GM21619 (cell line): ENCODE measurements at regions not wholly inside any gene's neighbourhood (a gene's known extent, or its start where the extent isn't known, plus 50 kb on each side); places are given as distances from the start of the nearest gene placed in this dataset.
"Not testable (repeated sequence)": the region's sequence is repeated elsewhere in the genome, so short reads cannot be mapped to it uniquely, and the experiment has no call there.

ENCODE experiments used
- ATAC-seq: cut with Tn5 transposase; IDR thresholded peaks from one replicate; pipeline ENCODE4 v1.9.1; 2021; ENCODE audit not compliant: unreplicated experiment

DNA sequence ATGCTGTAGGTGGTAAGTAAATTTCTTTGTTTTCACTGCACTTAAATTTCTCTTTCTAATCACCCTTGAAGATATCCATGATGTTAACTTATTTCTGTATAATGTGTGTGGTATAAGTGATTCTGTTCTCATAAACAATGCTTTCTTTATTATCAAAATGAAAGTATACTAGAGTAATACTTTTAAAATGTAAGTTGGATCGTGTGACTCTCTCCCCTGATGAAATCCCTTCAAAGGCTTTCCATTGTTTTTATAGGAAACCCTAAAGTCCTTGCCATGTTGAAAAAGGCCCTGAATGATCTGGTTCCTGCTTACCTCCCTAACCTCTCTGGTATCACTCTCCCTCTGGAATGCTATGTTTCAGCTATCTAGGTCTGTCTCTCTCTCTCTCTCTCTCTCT, 191.1 kb upstream of the LHX8 start:
- ATAC-seq: no peak

GRCh38 chr1:74946388-74946787, 187.8 kb upstream of the LHX8 start:
- ATAC-seq: no peak

- ATAC-seq: not testable (repeated sequence)
Measured at GRCh38 chr1:74949348-74949747, 184.8 kb upstream of the LHX8 start.

DNA sequence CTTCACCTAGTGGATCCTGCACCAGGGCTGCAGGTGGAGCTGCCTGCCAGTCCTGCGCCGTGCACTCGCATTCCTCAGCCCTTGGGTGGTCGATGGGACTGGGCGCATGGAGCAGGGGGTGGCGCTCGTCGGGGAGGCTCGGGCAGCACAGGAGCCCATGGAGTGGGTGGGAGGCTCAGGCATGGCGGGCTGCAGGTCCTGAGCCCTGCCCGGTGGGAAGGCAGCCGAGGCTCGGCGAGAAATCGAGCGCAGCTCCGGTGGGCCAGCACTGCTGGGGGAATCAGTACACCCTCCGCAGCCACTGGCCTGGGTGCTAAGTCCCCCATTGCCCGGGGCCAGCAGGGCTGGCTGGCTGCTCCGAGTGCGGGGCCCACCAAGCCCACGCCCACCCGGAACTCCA, 182.2 kb upstream of the LHX8 start:
- not testable (repeated sequence) for ATAC-seq

- no peak for ATAC-seq
Measured at GRCh38 chr1:74952786-74953185, 181.4 kb upstream of the LHX8 start.

DNA sequence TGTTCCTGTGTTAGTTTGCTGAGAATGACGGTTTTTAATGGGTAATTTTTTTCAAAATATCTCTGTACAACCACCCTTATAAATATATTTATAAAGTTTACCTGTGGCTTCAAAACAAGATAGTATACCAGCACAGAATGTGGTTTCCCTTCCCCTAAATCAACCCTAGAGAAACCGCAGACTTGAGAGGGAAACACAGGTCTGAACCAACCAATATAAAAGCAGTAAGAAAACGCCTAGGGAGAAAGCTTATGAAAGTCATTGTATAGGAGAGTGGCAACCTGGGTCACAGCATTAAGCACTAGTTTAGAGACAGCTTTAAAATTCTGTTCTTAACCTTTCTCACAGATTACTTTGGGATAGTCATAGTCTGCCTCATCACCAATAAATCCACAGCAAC, 180.6 kb upstream of the LHX8 start:
- ATAC-seq: no peak

- no peak for ATAC-seq
Measured at GRCh38 chr1:74963120-74963519, 171.1 kb upstream of the LHX8 start.

DNA sequence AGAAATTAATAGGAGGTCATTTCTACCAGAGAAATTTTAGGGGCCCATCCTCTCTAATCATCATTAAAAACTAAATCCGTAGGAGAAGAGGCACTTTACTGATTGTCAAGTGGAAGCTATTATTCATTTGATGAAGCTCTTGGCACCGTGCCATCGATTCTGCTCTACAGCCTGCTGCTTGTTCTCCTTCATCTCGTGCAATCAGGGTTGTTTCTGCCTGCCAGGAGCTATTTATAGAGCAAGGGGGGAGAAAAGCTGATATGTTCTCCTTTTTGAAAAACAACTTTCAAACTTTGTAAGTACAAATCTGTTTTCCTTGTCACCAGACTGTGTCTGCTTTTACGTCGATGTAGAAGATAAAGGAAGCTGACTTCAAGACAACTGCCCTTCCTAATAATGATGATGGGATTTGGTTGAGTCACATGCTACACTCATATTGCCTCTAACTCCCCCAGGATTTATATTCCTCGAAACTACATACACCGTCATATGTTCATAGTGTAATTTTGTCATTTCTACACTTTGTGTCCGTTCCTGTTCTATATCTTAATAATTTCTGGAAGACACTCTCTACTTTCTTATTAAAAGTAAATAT, 169.6 kb upstream of the LHX8 start:
- ATAC-seq: no peak

- ATAC-seq: no peak
Measured at GRCh38 chr1:74969566-74970135, 164.5 kb upstream of the LHX8 start.

DNA sequence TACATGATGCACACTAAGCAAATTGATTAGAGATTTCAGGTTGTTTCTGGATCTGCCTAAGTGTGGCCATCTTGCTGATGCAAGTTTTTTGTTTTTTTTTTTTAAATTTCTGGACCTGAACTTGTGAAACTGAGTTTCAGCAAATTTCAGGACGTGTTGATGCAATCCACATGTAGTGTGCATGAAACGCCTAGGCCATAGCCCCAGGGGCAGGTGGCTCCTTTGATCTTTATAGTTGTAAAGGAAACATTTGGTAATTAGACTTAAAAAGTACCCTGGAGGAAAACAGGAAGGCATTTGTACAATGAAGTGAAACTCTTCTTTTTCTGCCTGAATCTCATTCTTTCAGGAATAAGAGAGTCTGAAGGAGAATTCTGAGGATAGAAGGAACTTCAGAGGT, 162.2 kb upstream of the LHX8 start:
- no peak for ATAC-seq

- ATAC-seq: no peak
Measured at GRCh38 chr1:74976491-74976890, 157.7 kb upstream of the LHX8 start.

- not testable (repeated sequence) for ATAC-seq
Measured at GRCh38 chr1:74992448-74992847, 141.7 kb upstream of the LHX8 start.

DNA sequence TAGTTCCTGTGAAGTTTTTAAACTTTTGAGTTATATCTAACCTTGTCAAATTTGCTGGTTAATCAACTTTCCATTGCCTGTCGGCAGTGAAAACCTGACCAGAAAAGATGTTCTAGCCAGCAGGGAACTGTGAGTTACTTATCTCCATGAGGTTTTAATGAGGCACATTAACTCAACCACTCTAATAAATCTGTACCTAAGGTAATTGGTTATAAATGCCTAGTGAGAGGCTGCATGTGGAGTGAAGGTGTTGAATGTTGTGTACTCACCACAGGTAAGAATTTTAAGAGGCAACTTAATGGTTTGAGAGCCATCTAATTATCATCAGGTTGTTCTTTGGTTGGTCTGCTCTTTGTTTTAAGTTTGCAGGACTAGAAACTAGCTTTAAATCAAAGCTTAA, 138.4 kb upstream of the LHX8 start:
- no peak for ATAC-seq

- no peak for ATAC-seq
Measured at GRCh38 chr1:75010547-75010946, 123.6 kb upstream of the LHX8 start.

DNA sequence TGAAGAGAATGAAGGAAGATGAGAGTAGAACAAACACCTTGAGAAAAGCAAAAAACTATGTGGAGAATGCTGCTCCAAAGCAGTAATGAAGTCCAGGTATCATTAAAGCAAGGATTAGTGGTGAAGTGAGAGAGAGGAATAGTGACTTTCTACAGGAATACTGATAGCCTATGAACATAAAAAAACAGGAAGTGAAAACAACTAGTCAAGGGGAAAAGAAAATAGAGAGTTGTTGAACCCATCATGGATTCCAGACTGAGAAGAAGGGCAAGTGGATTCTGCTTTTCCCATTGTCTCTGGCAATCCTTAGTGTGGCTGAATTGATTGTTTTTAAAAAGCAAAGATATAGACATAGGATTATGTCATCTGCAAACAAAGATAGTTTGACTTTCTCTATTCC, 119.9 kb upstream of the LHX8 start:
- ATAC-seq: no peak

DNA sequence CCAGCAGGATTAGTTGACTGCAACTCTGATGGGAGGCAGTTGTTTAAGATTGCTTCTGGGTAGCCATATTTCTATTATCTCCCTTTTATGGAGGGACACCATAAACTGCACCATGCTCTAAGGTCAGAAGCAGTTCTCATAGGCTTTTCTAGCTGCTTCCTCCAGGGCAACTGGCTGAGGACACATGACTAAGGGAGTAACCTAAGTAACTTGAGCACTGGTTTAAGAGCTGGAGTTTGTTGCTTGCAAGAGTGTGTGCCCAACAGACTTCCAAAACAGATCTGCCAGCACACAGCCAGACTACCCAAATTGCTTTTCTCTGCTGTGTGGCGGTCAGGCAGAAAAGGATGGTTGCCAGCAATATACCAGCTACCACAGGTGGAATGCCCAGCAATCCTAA, 111.2 kb upstream of the LHX8 start:
- ATAC-seq: no peak

GRCh38 chr1:75034376-75034775, 99.8 kb upstream of the LHX8 start:
- ATAC-seq: no peak

- ATAC-seq: no peak
Measured at GRCh38 chr1:75035536-75035935, 98.7 kb upstream of the LHX8 start.

DNA sequence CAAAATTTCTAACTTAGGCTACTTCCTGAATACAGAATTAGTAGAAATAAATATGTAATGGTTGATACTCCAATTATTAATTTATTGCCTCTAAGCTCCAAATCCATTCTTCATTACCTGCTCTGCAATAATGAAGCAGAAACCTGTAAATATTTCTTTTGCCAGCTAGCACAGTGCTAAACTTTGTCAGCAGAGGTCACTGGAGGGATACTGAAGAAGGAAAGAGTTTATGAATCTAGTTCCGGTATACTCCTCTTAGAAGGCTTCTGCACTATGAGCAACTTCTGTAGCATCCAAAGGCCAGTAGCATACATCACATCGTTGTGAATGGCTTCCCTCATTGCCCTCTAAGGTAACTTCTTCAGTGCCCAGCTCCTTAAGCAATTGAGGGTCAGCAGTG, 81.0 kb upstream of the LHX8 start:
- ATAC-seq: no peak

DNA sequence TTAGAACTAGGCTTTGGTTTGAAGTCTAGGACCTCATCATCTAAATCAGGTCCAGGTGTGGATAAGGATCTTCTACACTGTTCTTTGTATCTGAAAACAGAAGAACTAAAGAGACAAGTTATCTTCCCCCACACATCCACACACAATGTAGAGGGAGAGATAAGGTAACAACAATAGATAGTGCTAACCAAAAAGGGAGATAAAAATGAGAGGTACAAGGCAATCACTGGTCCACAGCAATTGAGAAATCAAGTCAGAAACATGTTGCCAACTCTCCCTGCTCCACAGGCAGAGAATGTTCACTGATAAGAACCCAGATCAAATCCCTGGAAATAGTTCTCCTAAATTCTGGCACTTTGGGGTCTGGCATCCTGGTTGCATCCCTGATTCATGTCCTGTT, 75.8 kb upstream of the LHX8 start:
- no peak for ATAC-seq

- no peak for ATAC-seq
Measured at GRCh38 chr1:75062111-75062510, 72.1 kb upstream of the LHX8 start.

- no peak for ATAC-seq
Measured at GRCh38 chr1:75067975-75068374, 66.2 kb upstream of the LHX8 start.

- ATAC-seq: no peak
Measured at GRCh38 chr1:75074831-75075395, 59.3 kb upstream of the LHX8 start.
